Esophagus muscularis mucosa (tissue), 3 donors: ENCODE measurements at regions not wholly inside any gene's neighbourhood (a gene's known extent, or its start where the extent isn't known, plus 50 kb on each side); places are given as distances from the start of the nearest gene placed in this dataset.

ENCODE experiments used
- POLR2A ChIP-seq: fragments of 450-650 bp; IDR thresholded peaks from one replicate; pipeline ENCODE4 v1.6.1; 2017; ENCODE audit warnings: antibody characterized with exemption, moderate library complexity, mild to moderate bottlenecking, low read depth
- TF ChIP-seq, protein P1 (sequence below), 3 experiments: fragments of 200-600 bp in 2 of 3; fragments of 450-650 bp in 1 of 3; sonication (generic) in 2 of 3; IDR thresholded peaks; one replicate each; pipeline ENCODE4 v1.5.1; 2017 to 2019; ENCODE audit warnings: antibody characterized with exemption in 3 of 3, mild to moderate bottlenecking in 2 of 3, moderate library complexity in 1 of 3

- TF ChIP-seq, protein P1, sequence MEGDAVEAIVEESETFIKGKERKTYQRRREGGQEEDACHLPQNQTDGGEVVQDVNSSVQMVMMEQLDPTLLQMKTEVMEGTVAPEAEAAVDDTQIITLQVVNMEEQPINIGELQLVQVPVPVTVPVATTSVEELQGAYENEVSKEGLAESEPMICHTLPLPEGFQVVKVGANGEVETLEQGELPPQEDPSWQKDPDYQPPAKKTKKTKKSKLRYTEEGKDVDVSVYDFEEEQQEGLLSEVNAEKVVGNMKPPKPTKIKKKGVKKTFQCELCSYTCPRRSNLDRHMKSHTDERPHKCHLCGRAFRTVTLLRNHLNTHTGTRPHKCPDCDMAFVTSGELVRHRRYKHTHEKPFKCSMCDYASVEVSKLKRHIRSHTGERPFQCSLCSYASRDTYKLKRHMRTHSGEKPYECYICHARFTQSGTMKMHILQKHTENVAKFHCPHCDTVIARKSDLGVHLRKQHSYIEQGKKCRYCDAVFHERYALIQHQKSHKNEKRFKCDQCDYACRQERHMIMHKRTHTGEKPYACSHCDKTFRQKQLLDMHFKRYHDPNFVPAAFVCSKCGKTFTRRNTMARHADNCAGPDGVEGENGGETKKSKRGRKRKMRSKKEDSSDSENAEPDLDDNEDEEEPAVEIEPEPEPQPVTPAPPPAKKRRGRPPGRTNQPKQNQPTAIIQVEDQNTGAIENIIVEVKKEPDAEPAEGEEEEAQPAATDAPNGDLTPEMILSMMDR (IDR thresholded peaks at IDR 0.05): no peak
- TF ChIP-seq POLR2A: no peak
These were observed 346.3 kb upstream of the FSTL5 start for GRCh38 chr4:162510115-162510514.
